ENCODE measurements at regions not wholly inside any gene's neighbourhood (a gene's known extent, or its start where the extent isn't known, plus 50 kb on each side); places are given as distances from the start of the nearest gene placed in this dataset.

GRCh38 chr20:55054453-55054852 lies 579.1 kb downstream of the DOK5 start:
- DNase-seq (ENCODE audit: low read depth, low spot score) (no peak), FAIRE-seq (no peak), ATAC-seq (no peak)
- SMC1A ChIA-PET (ENCODE audit: uncharacterized antibody, unreplicated experiment): interaction anchor here (0.7 to 1.6 kb wide), 3 partner anchors 9 to 153 kb away, joined by 3 to 5 read pairs (median 4); no protein-coding TSS in a partner anchor
- 0% methylated on average over 3 of the region's 3 CpGs for WGBS (ENCODE audit: insufficient coverage, insufficient replicate concordance, low lambda C conversion rate, missing lambda C conversion rate)
- intact Hi-C loops (cut with micrococcal nuclease; ENCODE audit: unreplicated experiment) (loop anchor here (5.0 to 10.0 kb wide), 2 partner anchors 63 to 210 kb away; no protein-coding TSS in a partner anchor), in situ Hi-C loops (cut with MboI) (no loop called here)
- POLR2A ChIA-PET: no interaction called here
- no peak for TF ChIP-seq SIN3A (IDR thresholded peaks at IDR 0.05; ENCODE audit: low read depth, low read length)
- H3K27ac ChIP-seq (ENCODE audit: control insufficient read depth, insufficient read depth): no peak overlapping the region
- H3K4me3 ChIP-seq: no peak overlapping the region
- no peaks in the 10 kb centered on the region for H3K4me1 ChIP-seq (ENCODE audit: control insufficient read depth, insufficient read depth, low read length)
- no peak overlapping the region for H3K9ac ChIP-seq (ENCODE audit: control insufficient read depth, insufficient read depth, low read length)
- RAD21 ChIA-PET (ENCODE audit: unreplicated experiment): interaction anchor here (0.6 to 2.1 kb wide), 3 partner anchors 12 to 74 kb away, joined by 3 to 9 read pairs (median 6); no protein-coding TSS in a partner anchor
- H3K4me2 ChIP-seq (ENCODE audit: control insufficient read depth, insufficient read depth): no peak overlapping the region
- BruUV-seq (replicated peaks): no TSS peak
- no peak overlapping the region for H2AFZ ChIP-seq (ENCODE audit: control insufficient read depth, low read depth, low read length)
- CTCF ChIA-PET: interaction anchor here (0.9 to 2.2 kb wide), 2 partner anchors 63 to 71 kb away, joined by 3 to 6 read pairs; no protein-coding TSS in a partner anchor
- no peaks in the 10 kb centered on the region for H4K20me1 ChIP-seq (ENCODE audit: control insufficient read depth, insufficient read depth)
- no peaks in the 10 kb centered on the region for H3K79me2 ChIP-seq (ENCODE audit: control insufficient read depth, insufficient read depth, low read length)
- H3K27me3 ChIP-seq (replicated peaks in 1 of 2; ENCODE audit: control insufficient read depth in 2 of 2, insufficient read depth in 2 of 2, low read length in 1 of 2): no peaks in the 10 kb centered on the region
- no peaks in the 10 kb centered on the region for H3K9me3 ChIP-seq (replicated peaks; ENCODE audit: control insufficient read depth, insufficient read depth, low read length)
- no peaks in the 10 kb centered on the region for H3K36me3 ChIP-seq (ENCODE audit: control insufficient read depth in 2 of 2, insufficient read depth in 2 of 2, low read length in 1 of 2)

GRCh38 chr20:55053389-55053788 lies 578.0 kb downstream of the DOK5 start:
- Histone ChIP-seq H3K4me1 (ENCODE audit: control insufficient read depth, insufficient read depth, low read length) (no peaks in the 10 kb centered on the region), H3K27ac (ENCODE audit: control insufficient read depth, insufficient read depth) (no peak overlapping the region), H3K27me3 (replicated peaks in 1 of 2; ENCODE audit: control insufficient read depth in 2 of 2, insufficient read depth in 2 of 2, low read length in 1 of 2) (no peaks in the 10 kb centered on the region), H3K36me3 (ENCODE audit: control insufficient read depth in 2 of 2, insufficient read depth in 2 of 2, low read length in 1 of 2) (no peaks in the 10 kb centered on the region), H3K79me2 (ENCODE audit: control insufficient read depth, insufficient read depth, low read length) (no peaks in the 10 kb centered on the region), H2AFZ (ENCODE audit: control insufficient read depth, low read depth, low read length) (no peak overlapping the region), H3K9ac (ENCODE audit: control insufficient read depth, insufficient read depth, low read length) (no peak overlapping the region), H3K9me3 (replicated peaks; ENCODE audit: control insufficient read depth, insufficient read depth, low read length) (no peaks in the 10 kb centered on the region), H3K4me3 (no peak overlapping the region), H3K4me2 (ENCODE audit: control insufficient read depth, insufficient read depth) (no peak overlapping the region), H4K20me1 (ENCODE audit: control insufficient read depth, insufficient read depth) (no peaks in the 10 kb centered on the region)
- DNase-seq (ENCODE audit: low read depth, low spot score): no peak
- ATAC-seq: peak; percentile 66
- 0% methylated on average over 1 of the region's 1 CpG for WGBS (ENCODE audit: insufficient coverage, insufficient replicate concordance, low lambda C conversion rate, missing lambda C conversion rate)
- CTCF ChIA-PET: interaction anchor here (0.6 to 1.1 kb wide), 4 partner anchors 10 to 155 kb away, joined by 3 to 4 read pairs (median 3); no protein-coding TSS in a partner anchor
- POLR2A ChIA-PET: no interaction called here
- SMC1A ChIA-PET (ENCODE audit: uncharacterized antibody, unreplicated experiment): interaction anchor here (1.2 to 1.3 kb wide), 2 partner anchors 9 to 43 kb away, joined by 3 read pairs; no protein-coding TSS in a partner anchor
- no TSS peak for BruUV-seq (replicated peaks)
- in situ Hi-C loops (cut with MboI): no loop called here
- intact Hi-C loops (cut with micrococcal nuclease; ENCODE audit: unreplicated experiment): loop anchor here (5.0 to 10.0 kb wide), 2 partner anchors 64 to 211 kb away; no protein-coding TSS in a partner anchor
- no peak for FAIRE-seq
- TF ChIP-seq EP300 (IDR thresholded peaks at IDR 0.05; ENCODE audit: borderline replicate concordance in 1 of 2, control insufficient read depth in 1 of 2, low read depth in 2 of 2, low read length in 2 of 2) (0 out of 4 replicates have a peak, but pooled peaks of 1 of the 2 experiments have one; percentile 39), ATF7 (IDR thresholded peaks at IDR 0.05; ENCODE audit: low read depth) (peak; percentile 18; the same call in 1 of the 2 replicates), MTA2 (IDR thresholded peaks at IDR 0.05; ENCODE audit: low read depth) (peak; percentile 88), FOXK2 (IDR thresholded peaks at IDR 0.05) (no peak)
- RAD21 ChIA-PET (ENCODE audit: unreplicated experiment): interaction anchor here (2.1 kb wide), 1 partner anchor 73 kb away, joined by 9 read pairs; no protein-coding TSS in a partner anchor

All from GM12878 (cell line).